GM19372 (cell line): ENCODE measurements at regions not wholly inside any gene's neighbourhood (a gene's known extent, or its start where the extent isn't known, plus 50 kb on each side); places are given as distances from the start of the nearest gene placed in this dataset.

Source experiments
- ATAC-seq: cut with Tn5 transposase; IDR thresholded peaks from one replicate; pipeline ENCODE4 v1.9.1; 2021; ENCODE audit warnings: mild to moderate bottlenecking, low read depth, moderate library complexity; ENCODE audit not compliant: unreplicated experiment

- no peak for ATAC-seq
Observed at GRCh38 chr15:39095218-39095879, 485.5 kb upstream of the THBS1 start.

- no peak for ATAC-seq
Observed at GRCh38 chr15:39096608-39097205, 484.2 kb upstream of the THBS1 start.

GRCh38 chr15:39099524-39099923 lies 481.4 kb upstream of the THBS1 start:
- ATAC-seq: no peak

- ATAC-seq: no peak
Observed at GRCh38 chr15:39100106-39100660, 480.7 kb upstream of the THBS1 start.

- no peak for ATAC-seq
Observed at GRCh38 chr15:39102431-39102830, 478.4 kb upstream of the THBS1 start.

- ATAC-seq: no peak
Observed at GRCh38 chr15:39106950-39107349, 473.9 kb upstream of the THBS1 start.

- no peak for ATAC-seq
Observed at GRCh38 chr15:39108021-39108420, 472.9 kb upstream of the THBS1 start.

- ATAC-seq: no peak
Observed at GRCh38 chr15:39110336-39110735, 470.5 kb upstream of the THBS1 start.

- ATAC-seq: no peak
Observed at GRCh38 chr15:39110746-39111145, 470.1 kb upstream of the THBS1 start.

GRCh38 chr15:39113741-39114140 lies 467.1 kb upstream of the THBS1 start:
- no peak for ATAC-seq

GRCh38 chr15:39114690-39115378 lies 466.0 kb upstream of the THBS1 start:
- ATAC-seq: no peak

GRCh38 chr15:39115379-39116057 lies 465.4 kb upstream of the THBS1 start:
- no peak for ATAC-seq

GRCh38 chr15:39118510-39118909 lies 462.4 kb upstream of the THBS1 start:
- ATAC-seq: no peak

- ATAC-seq: no peak
Observed at GRCh38 chr15:39124155-39124552, 456.7 kb upstream of the THBS1 start.

- ATAC-seq: no peak
Observed at GRCh38 chr15:39124553-39125171, 456.2 kb upstream of the THBS1 start.

- ATAC-seq: no peak
Observed at GRCh38 chr15:39125226-39125625, 455.7 kb upstream of the THBS1 start.

GRCh38 chr15:39125904-39126303 lies 455.0 kb upstream of the THBS1 start:
- no peak for ATAC-seq

GRCh38 chr15:39127151-39127790 lies 453.6 kb upstream of the THBS1 start:
- ATAC-seq: no peak

- no peak for ATAC-seq
Observed at GRCh38 chr15:39127925-39128617, 452.8 kb upstream of the THBS1 start.

- no peak for ATAC-seq
Observed at GRCh38 chr15:39128746-39129145, 452.1 kb upstream of the THBS1 start.
